ENCODE measurements at regions not wholly inside any gene's neighbourhood (a gene's known extent, or its start where the extent isn't known, plus 50 kb on each side); places are given as distances from the start of the nearest gene placed in this dataset.

DNA sequence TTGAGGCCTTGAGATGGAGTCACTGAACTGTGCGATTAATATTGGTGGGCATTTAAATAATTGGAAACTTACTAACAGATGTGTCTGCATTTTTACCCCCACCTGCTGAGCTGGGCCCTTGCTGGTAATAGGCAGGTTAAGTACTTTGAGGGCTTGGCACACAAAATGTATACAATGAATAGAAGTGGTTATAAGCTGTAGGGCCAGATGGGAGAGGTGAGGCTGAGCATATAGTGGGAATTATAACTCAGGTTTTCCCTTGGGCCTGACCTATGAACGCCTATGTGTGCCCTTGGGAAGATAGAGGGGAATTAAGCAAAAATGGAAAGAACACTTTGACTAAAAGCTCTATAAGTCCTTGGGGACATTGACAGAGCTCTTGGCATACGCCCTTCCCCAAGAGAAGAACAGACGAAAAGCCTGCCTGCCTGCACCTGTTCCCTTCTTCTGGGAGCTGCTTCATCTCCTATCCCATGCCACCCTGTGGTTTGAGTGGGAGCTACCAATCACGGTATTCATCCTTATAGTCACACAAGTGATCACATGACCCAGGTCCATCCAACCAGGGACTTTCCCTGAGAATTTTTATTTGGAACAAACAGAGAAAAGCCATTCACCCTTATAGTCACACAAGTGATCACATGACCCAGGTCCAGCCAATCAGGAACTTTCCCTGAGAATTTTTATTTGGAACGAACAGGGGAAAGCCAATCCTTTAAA lies 260.7 kb upstream of the CSF3R start:
- DNase-seq (ENCODE audit: low read depth) = no peak

DNA sequence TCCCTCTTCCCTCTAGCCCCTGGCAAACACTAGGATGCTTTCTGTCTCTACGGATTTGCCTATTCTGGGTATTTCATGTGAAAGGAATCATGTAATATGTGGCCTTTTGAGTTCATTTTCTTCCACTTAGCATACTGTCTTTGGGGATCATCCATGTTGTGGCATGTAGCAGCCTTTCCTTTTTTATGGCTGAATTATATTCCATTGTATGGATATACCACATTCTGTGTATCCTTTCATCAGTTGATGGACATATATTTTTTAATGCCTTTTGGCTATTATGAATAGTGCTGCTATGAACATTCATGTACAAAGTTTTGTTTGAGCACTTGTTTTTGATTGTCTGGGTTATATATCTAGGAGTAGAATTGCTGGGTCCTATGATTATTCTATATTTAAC lies 258.4 kb upstream of the CSF3R start:
- DNase-seq (ENCODE audit: low read depth) = no peak

DNA sequence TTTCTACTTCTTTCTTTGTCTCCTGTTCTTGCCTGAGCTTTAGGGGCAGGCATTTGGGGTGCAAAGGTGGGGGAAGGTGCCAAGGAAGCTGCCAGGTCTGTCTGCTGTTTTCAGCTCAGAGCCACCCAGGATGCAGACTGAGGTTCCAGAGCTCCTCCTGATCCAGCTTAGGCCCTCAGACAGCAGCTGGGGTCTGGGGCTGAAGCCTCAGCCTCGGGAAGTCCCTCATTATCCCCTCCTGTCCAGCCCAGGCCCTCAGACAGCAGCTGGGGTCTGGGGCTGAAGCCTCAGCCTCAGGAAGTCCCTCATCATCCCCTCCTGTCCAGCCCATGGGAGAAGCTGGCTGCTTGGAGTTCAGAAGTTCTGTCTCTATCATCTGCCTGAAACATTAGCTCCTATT lies 257.7 kb upstream of the CSF3R start:
- no peak for DNase-seq (ENCODE audit: low read depth)

DNA sequence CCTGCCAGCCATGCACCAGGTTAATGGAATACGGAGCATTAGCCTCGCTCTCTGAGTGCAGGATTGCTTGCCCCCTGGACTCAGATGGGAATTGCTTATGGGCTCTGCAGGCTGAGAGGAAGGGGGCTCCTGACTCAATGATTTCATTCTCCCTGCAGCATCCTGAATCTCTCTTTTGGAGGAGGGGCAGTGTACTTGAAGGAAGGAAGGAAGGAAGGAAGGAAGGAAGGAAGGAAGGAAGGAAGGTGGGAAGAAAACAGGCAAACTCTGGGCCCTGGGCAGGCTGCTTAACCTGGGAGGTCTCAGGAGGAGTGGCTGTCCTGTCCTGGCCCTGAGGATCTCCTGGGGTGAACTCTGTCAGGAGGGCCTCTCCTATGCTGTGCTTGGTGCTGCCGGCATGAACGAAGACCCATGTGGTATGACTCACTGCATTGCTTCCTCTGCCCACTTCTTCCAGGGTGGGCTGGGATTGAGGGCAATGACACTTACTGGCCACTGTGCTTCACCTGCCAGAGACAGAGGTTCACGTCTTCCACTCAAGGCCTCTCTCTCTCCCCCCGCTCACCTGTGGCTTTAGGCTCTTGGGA lies 257.1 kb upstream of the CSF3R start:
- DNase-seq (ENCODE audit: low read depth) = no peak

DNA sequence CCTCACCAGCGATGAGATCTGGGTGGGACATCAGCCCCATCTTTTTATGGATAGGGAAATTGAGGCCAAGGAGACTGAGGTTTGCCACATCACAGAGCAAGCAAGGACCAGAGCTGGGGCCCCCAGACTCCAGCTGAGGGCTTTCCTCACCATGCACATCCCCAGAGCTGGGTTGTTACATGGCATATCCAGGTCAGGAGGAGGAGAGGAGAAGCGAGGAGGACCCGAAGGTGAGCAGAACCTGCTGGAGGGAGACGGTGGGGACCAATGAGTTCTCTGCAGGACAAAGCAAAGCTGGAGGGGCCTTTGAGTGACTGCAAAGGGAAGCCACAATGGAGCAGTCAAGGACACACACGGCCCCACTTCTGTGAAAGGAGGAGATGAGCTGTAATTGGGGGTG lies 255.5 kb upstream of the CSF3R start:
- no peak for DNase-seq (ENCODE audit: low read depth)

DNA sequence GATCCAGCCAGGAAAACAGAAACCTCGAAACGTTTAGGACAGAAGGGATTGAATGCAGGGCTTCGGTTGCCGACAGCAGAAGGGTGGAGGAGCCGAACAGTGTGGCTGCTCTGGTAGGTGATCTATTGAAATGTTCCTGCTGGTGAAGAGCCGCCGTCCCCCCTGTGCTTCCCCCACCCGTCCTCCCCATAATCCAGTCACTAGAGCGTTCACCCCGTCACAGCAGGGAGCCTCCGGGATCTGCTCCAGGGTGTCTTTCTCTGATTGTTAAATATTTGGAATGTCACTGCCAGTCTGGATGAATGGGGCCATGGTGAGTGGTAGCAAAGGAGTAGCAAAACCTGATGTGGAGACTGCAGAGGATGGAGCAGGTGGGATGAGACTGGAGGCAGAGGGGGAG lies 255.1 kb upstream of the CSF3R start:
- no peak for DNase-seq (ENCODE audit: low read depth)

DNA sequence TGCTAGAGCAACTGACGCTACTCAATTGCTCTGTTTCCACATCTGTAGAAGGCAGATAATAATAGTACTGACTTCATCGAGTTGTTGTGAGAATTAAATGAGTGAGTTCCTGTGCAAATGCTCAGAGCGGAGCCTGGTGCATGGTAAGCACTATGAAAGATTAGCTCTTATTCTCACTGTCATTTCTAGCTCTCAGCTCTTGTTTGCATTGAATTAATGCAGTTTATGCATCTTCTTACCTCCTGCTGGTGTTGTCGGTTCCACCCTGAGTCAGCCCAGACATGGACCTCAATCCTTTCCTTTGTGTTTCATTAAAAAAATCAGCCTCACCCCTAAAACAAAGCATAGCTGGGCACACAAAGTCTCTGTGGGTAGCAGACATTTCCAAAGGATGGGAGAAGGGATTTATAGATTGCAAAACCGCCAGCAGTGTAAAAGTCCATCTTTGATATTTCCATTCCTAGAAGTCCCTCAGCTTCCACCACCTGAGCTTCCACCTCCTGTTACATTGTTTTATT lies 254.4 kb upstream of the CSF3R start:
- no peak for DNase-seq (ENCODE audit: low read depth)

DNA sequence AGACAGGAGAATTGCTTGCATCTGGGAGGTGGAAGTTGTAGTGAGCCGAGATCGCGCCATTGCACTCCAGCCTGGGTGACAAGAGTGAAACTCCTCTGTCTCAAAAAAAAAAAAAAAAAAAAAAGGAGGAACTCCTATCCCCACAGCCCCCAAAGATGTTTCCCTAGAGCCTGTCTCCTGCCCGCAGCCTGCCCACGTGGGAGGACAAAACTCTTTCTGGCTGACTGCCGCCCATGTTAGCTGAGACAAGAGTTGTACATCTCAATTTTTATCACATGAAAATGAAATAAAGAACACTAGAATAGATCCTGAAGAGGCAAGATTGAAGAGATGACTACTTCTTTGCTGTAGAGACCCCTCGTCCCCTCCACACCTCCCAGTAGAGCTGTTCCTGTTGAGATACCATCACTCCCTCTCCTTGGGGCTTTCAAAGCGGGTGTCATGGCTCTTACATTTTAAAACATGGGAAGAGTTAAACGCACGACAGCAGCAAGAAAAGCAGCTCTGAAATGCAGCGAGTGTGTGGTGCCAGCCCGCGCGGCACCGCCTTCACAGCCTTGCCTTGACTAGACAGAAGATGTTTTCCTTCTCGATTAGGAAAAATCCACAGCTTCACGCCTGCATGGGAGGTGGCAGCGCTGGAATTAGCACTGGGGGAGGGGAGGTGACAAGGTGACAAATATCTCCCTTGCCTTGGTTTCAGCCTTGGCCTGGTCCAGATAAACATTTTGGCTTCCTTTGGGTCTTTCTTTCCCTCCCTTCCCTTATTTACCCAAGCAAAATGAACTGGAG lies 253.4 kb upstream of the CSF3R start:
- DNase-seq (ENCODE audit: low read depth) = no peak

DNA sequence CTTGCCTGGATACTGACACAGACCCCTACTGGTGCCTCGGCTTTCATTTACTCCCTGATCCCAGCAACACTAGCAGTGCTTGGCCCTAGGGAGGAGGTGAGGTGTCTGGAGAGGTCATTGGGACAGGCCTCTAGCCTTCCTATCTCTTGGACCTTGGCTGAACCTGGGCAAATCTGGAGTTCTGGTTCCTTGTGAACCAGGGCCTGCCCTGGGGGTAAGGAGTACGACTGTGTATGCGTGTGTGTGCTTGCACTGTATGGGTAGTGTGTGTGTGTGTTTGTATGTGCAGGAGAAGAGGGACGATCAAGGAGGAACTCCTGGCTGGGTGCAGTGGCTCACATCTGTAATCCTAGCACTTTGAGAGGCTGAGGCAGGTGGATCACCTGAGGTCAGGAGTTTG lies 252.7 kb upstream of the CSF3R start:
- no peak for DNase-seq (ENCODE audit: low read depth)

DNA sequence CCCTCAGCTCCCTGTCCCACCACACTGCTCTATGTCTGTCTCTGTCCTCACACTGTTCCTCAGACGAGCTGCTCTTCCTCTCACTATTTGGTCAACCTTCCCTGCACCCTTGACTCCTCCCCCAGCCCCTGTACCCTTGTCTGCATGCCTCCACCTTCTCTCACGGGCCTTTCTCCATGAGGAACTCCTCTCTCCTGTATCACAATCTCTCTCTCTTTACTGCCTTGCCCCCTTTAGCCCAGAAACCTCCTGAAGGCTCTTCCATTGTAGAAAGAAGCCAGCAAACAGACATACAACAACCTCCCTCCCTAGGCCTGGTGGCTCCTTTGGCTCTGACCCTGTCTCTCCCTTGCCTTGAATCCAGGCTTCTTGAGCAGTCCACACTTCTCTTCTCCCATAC lies 251.6 kb upstream of the CSF3R start:
- DNase-seq (ENCODE audit: low read depth) = no peak

DNA sequence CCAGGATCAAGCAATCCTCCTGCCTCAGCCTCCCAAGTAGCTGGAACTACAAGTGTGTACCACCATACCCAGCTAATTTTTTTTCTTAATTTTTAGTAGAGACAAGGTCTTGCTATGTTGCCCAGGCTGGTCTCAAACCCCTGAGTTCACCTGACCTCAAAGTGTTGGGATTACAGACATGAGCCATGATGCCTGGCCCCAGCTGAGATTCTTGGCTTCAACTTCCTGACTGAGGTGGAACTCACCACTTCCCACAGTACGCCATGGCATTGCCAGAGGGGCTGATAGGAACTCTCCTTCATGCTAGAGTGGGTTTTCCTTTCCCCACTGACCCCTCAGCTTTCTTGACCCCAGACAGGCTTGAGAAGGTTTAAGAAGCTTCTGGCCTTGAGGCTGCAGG lies 251.0 kb upstream of the CSF3R start:
- no peak for DNase-seq (ENCODE audit: low read depth)

DNA sequence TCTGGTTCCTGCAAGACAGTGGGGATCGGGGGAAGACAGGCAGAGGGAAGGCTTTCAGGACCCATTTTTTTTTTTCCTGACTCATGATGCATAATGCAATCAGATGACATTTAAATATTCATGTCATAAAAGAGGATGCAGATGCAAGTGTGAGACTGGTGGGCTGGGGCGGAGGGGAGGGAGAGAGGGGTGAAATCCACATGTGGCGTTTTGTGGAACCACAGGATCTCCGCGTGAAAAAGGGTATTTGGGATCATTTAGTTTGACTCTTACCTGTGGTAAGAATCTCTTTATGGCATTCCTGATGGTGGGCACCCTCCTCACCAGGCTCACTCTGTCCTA lies 249.3 kb upstream of the CSF3R start:
- no peak for DNase-seq (ENCODE audit: low read depth)

DNA sequence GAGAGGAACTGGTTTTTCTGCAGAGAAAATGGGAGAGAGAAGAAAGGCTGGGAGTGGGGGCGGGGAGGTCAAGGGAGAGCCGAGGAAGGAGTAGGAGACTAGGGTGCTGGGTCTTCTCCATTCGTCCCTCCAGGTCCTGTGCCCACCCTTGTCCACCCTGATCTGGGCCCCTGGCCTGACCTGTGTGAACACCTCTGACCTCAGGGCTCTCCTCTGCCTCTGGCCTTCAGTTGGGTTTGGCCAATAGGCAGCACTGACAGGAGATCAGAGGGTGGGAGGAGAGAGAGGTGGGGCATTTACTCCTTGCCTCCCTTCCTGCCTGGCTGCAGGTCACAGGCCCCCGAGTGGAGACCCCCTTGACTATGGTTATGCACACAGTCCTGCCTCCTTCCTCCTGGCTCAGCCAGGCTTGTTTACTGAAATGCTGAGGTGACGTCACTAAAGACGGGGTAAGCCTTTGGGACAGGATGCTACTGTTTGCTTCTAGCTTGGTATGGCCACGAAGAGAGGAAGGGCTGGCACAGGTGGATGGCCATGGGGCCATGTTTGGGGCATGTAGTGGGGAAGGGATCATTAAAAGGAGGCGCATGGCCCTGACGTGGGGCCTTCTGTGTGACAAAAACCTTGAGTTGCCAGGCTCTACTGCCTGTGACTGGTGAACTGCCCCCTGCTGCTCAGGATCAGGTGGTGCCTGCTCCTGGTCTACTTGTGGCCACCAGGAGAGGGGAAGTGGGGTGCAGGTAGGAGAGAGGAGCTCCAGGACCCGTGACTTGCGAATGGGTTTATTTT lies 248.7 kb upstream of the CSF3R start:
- DNase-seq (ENCODE audit: low read depth) = no peak

DNA sequence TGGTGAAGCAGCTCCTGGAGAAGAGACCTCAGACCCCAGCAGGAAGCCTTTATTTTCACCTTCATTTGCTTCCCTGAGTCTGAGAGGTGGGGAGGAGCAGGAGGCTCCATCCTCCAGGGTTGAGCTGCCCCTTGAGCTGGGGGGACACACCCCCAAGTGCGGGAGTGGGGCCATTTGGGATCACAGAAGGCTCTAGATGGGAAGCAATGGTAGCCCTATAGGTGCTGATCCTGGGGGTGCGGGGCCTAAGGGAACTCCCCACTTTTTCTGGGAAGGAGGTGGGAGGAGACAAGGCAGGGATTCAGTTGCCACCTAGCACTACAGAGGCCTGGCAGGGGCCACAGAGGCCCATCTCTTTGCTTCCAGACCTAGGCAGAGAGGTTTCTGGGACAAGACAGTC lies 247.9 kb upstream of the CSF3R start:
- no peak for DNase-seq (ENCODE audit: low read depth)

DNA sequence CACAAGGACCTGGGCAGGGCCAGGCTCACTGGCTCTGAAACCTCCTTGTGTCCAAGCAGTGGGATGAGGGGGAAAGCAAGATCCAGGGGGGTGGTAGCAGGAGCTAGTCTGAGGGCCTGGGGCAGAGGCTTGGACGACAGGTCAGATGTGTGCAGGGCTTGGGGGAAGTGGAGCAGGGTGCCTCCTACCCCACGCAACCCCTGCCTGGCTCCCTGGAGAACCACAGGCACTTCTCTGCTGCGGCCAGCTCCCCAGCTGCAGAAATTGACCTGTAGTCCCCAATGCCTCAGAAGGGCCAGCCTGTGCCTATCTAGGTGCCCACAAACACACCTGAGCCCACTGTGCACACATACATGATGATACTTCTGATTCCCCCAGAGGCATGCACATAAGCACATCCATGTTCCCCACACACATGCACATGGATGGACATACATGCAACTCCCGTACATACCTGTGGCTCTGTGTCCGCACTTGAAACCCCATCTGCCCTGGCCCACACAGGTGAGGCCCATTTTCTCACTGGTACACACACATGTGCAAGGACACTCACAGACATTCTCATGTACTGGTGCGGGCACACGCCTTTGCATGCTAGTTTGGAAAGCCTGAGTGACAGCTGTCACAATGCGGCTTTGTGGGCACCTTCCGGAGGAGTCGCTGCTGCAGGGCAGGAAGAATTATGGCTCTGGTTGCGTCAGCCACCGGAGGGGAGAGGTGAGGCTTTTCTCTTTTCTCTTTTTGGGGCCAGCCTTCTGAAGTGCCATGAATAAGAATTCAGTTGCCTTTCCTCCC lies 247.2 kb upstream of the CSF3R start:
- no peak for DNase-seq (ENCODE audit: low read depth)

DNA sequence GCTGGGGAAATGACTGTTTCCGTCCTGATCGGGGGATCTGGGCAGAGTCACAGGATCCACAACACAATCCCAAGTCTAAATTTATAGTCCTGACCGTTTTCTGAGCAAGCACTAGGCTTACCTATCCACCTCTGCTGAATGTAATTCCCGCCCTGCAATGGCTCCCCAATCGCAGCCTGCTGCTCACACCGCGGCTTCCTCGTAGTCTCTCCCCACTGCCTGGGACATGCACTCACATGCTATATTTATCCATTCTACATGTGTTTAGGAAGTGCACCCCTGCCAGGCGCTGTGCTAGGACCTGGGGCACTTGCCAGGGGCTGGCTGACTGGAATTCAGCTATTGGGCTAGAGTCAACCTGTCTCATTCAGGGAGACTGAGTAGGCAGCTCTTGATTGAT lies 246.6 kb upstream of the CSF3R start:
- no peak for DNase-seq (ENCODE audit: low read depth)

DNA sequence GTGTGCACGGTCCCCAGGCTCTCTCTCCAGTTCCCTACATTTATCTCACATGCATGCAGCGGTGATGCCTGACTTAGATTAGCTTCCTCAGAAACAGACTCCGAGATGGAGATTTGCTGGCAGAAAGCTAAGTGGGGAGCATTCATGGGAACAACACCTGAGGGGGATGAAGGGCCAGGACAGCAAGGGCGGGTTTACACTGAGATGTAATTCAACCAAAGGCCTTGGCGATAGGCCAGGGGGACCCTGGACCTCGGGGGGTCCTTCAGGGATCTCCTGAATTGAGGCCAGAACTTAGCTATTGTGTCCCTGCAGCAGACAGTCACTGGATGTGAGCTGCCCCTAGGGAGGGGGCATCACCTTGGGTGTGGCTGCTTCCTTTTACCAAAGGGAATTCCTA lies 246.1 kb upstream of the CSF3R start:
- DNase-seq (ENCODE audit: low read depth) = no peak

DNA sequence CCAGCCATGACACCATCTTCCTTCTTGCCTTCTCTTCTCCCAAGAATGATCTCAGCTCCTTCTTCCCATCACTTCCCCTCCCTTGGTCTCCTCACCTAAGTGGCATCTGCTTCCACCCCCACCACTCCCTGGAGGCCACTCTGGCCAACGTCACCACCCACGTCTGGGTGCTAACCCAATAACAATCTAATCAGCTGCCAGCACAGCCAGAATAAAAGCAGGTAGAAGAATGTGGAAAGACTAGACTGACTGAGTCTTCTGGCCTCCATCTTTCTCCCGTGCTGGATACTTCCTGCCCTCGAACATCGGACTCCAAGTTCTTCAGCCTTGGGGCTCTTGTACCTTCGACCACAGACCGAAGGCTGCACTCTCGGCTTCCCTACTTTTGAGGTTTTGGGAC lies 245.3 kb upstream of the CSF3R start:
- DNase-seq (ENCODE audit: low read depth) = no peak

DNA sequence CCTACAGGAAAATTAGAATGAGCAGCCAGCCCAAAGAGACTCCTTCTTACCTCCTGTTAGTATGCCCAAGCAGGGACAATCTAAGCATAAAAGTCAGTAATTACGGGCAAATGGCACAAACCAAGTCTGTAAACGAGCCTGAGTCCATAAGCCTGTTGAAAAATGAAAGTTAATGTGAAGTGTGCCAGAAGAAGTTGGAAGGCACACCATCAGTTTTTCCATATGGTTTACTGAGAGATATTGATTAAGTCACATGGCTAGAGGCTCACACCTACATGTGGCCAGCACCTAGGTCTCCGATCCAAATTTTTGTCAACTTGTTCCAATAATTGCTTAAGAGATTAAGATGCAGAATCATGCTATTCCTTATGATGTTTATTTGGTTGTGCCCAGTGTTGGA lies 242.4 kb upstream of the CSF3R start:
- DNase-seq (ENCODE audit: low read depth) = no peak

DNA sequence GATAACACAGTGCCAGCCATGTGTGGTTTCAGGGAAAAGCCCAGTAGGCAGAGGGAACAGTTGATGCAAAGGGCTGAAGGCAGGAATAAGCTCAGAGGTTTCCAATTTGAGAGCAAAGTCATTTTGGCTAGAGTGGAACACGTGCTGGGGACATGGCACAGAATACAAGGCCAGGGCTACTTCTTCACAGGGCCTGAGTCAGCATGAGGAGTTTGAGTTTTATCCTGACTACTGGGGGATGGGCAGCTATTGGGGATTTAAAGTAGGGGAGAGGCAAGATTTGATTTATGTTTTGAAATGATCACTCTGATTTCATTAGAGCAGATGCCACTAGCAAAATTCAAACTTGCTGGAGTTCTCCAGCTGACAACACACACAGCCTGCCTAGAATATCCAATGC lies 241.1 kb upstream of the CSF3R start:
- DNase-seq (ENCODE audit: low read depth) = no peak

DNA sequence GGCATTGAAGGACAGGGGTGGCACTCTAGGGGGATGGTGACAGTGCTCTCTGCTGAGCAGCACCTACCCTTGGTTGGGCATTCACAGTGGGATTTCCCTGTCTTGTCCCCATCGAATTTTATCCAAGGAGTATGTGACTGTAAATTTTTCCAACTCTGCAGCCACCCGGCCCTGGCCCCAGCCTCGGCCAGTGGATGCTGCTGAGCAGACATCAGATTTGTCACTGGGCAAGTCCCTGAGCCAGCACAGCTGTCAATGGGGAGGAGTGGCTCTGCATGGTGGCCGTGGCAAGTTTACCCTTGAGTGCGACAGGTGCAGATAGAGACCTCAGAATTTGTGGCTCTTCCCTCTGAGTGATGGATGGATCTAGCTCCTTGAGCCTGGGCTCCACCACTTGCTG lies 240.2 kb upstream of the CSF3R start:
- no peak for DNase-seq (ENCODE audit: low read depth)

DNA sequence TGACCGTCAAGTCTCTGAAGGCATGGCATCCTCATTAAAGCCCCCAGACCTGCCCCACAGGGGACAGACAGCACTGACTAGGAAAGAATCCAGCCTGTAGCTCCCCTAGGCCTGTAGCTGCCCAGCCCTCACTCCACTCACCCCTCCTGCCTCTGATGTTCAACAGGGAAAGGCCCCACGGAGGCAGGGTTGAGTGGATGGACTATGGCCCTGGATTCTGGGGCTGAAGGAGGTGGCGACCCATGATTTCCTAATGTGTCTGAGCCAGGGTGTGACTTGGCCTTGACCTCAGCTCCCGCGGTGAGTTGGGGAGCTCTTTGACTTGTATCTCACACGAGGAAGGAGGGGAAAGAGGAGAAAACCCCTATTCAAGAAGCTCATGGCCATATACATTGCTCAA lies 238.5 kb upstream of the CSF3R start:
- no peak for DNase-seq (ENCODE audit: low read depth)
